Dedifferentiated amniotic fluid mesenchymal stem cell (primary cell): ENCODE measurements at regions not wholly inside any gene's neighbourhood (a gene's known extent, or its start where the extent isn't known, plus 50 kb on each side); places are given as distances from the start of the nearest gene placed in this dataset.
"Not testable (repeated sequence)": the region's sequence is repeated elsewhere in the genome, so short reads cannot be mapped to it uniquely, and the experiment has no call there.

ENCODE experiments used
- DNase-seq: peaks from one replicate; pipeline ENCODE4 v3.0.0-alpha.2; 2016; ENCODE audit errors: extremely low spot score

DNA sequence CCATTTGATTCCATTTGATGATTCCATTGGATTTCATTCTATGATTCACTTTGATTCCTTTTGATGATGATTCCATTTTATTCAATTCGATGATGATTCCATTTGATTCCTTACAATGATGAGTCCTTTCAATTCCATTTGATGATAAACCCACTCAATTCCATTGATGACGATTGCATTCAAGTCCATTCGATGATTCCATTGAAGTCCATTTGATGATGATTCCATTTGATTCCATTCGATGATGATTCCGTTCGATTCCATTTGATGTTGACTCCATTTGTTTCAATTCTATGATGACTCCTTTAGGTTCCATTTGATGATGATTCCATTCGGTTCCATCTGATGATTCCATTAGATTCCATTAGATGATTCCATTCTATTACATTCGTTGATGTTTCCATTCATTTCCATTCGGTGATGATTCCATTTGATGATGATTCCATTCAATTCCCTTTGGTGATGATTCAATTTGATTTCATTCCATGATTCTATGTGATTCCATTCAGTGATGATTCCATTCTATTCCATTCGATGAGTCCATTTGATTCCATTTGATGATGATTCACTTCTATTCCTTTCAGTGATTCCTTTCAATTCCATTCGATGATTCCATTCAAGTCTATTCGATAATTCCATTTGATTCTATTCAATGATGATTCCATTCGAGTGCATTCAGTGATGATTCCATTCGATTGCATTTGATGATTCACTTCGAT lies 1106.0 kb downstream of the RPIA start:
- DNase-seq = no peak

DNA sequence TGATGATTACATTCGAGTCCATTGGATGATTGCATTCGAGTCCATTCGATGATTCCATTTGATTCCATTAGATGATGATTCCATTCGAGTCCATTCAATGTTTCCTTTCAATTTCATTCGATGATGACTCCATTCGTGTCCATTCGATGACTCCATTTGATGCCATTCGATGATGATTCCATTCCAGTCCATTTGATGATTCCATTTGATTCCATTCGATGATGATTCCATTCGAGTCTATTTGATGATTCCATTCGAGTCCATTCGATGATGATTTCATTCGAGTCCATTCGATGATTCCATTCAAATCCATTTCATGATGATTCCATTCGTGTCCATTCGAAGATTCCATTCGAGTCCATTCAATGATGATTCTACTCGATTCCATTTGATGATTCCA lies 1109.7 kb downstream of the RPIA start:
- not testable (repeated sequence) for DNase-seq

DNA sequence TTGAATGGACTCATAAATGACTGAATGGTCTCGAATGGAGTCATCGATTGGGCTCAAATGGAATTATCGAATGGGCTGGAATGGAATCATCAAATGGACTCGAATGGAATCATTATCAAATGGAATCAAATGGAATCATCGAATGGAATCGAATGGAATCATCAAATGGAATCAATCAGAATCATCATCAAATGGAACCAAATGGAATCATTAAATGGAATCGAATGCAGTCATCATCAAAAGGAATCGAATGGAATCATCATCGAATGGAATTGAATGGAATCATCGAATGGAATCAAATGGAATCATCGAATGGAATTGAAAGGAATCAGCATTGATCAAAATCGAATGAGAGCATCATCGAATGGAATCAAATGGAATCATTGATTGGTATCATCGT lies 1114.9 kb downstream of the RPIA start:
- not testable (repeated sequence) for DNase-seq

DNA sequence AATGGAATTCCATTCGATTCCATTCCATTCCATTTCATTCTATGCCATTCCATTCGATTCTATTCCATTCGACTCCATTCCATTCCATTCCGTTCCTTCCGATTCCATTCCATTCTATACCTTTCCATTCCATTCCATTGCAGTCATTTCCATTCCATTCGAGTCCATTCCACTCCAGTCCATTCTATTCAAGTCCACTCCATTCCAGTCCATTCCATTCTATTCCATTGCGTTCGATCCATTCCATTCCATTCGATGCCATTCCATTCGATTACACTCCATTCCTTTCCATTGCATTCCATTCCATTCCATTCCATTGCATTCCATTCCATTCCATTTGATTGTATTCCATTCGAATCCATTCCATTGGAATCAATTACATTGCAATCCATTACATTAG lies 1119.8 kb downstream of the RPIA start:
- DNase-seq = no peak

DNA sequence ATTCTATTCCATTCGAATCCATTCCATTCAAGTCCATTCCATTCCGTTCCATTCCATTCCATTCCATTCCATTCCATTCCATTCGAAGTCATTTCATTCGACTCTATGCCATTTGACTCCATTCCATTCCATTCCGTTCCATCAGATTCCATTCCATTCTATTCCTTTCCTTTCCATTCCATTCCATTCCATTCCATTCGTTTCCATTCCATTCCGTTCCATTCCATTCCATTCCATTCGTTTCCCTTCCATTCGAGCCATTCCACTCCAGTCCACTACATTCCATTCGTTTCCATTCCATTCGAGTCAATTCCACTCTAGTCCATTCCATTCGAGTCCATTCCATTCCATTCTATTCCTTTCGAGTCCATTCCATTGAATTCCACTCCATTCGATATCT lies 1120.4 kb downstream of the RPIA start:
- not testable (repeated sequence) for DNase-seq

DNA sequence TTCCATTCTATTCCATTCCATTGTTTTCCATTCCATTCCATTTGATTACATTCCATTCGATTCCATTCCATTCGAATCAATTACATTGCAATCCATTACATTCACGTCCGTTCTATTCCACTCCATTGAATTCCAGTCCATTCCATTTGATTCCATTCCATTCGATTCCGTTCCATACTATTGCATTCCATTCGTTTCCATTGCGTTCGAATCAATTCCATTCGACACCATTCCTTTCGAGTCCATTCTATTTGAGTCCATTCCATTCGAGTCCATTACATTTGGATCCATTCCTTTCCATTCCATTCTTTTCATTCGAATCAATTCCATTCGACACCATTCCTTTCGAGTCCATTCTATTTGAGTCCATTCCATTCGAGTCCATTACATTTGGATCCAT lies 1122.9 kb downstream of the RPIA start:
- not testable (repeated sequence) for DNase-seq

DNA sequence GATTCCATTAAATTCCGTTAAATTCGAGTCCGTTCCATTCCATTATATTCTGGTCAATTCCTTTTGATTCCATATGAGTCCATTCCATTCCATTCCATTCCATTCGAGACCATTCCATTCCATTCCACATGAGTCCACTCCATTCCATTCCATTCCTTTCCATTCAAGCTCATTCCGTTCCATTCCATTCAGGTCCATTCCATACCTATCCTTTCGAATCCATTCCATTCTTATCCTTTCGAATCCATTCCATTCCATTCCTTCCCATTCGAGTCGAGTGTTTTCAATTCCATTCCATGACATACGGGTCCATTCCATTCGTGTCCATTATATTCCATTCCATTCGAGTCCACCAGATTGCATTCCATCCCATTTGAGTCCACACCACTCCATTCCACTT lies 1127.4 kb downstream of the RPIA start:
- DNase-seq = no peak

DNA sequence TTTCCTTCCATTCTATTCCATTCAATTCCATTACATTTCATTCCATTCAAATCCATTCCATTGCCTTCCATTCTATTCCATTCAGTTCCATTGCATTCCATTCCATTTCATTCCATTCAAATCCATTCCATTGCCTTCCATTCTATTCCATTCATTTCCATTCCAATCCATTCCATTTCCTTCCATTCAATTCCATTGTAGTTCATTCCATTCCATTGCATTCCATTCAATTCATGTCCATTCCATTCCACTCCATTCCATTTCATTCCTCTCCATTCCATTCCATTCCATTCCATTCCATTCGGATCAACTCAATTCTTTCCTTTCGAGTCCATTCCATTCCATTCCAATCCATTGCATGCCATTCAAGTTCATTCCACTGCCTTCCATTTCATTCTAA lies 1128.3 kb downstream of the RPIA start:
- DNase-seq = no peak

DNA sequence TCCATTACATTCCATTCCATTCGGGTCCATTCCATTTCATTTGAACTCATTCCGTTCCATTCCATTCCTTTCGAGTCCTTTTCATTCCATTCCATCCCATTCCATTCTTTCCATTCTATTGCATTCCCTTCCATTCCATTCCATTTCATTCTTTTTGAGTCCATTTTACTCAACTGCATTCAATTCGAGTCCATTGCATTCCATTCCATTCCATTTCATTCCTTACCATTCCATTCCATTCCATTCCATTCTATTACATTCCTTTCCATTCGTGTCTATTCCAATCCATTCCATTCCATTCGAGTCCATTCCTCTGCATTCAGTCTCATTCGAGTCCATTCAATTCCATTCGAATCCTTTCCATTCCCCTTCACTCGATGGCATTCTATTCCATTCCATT lies 1128.8 kb downstream of the RPIA start:
- no peak for DNase-seq

DNA sequence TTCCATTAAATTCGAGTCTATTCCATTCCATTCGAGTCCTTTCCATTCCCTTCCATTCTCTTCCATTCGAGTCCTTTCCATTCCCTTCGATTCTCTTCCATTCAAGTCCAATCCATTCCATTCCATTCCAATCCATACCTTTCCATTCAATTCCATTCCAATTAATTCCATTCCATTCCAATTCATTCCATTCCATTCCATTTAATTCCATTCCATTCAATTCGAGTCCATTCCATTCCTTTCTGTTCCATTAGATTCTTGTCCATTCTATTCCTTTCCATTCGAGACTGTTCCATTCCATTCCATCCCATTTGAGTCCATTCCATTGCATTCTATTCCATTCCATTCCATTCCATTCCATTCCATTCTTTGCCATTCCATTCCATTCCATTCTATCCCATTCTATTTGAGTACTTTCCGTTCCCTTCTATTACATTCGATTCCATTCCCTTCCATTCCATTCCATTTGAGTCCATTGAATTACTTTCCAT lies 1130.0 kb downstream of the RPIA start:
- no peak for DNase-seq

DNA sequence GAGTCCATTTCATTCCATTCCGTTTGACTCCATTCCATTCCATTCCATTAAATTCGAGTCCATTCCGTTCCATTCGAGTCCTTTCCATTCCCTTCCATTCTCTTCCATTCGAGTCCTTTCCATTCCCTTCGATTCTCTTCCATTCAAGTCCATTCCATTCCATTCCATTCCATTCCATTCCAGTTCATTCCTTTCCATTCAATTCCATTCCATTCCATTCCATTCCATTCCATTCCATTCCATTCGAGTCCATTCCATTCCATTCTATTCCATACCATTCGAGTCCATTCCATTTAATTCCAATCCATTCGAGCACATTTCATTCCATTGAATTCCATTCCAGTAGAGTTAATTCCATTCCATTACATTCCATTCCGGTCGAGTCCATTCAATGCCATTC lies 1130.9 kb downstream of the RPIA start:
- not testable (repeated sequence) for DNase-seq

DNA sequence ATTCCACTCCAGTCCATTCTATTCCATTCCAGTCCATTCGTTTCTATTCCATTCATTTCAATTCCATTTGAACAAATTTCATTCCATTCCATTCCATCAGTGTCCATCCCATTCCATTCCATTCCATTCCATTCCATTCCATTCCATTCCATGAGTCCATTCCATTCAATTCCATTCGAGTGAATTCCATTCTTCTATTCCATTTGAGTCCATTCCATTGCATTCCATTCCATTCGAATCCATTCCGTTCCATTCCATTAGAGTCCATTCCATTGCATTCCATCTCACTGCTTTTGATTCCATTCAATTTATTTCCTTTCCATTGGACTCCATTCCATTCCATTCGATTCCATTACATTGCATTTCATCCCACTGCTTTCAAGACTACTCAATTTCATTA lies 1132.1 kb downstream of the RPIA start:
- no peak for DNase-seq

DNA sequence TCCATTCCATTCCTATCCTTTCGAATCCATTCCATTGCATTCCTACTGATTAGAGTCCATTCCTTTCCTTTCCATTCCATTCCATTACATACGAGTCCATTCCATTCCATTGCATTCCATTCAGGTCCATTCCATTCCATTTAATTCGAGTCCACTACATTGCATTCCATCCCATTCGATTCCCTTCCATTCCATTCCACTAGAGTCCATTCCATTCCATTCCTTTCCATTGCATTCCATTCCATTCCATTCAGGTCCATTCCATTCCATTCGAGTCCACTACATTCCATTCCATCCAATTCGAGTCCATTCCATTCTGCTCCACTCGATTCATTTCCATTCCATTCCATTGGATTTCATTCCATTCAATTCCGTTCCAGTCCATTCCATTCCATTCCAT lies 1133.6 kb downstream of the RPIA start:
- no peak for DNase-seq

DNA sequence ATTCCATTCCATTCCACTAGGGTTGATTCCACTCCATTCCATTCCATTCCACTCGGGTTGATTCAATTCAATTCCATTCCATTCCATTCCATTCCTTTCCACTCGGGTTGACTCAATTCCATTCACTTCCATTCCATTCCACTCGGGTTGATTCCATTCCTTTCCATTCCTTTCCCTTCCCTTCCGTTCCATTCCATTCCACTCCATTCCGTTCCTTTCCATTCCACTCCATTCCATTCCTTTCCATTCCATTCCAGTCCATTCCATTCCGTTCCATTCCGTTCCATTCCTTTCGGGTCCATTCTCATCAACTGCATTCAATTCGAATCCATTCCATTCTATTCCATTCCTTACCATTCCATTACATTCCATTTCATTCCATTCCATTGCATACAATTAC lies 1135.3 kb downstream of the RPIA start:
- not testable (repeated sequence) for DNase-seq

DNA sequence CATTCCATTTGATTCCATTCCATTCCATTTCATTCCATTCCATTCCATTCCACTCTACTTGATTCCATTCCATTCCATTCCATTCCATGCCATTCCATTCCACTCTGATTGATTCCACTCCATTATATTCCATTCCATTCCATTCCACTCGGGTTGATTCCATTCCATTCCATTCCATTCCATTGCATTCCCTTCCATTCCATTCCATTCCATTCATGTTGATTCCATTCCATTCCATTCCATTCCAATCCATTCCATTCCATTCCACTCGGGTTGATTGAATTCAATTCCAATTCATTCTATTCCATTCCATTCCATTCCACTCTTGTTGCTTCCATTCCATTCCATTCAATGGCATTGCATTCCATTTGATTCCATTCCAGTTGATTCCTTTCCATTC lies 1136.4 kb downstream of the RPIA start:
- DNase-seq = not testable (repeated sequence)

DNA sequence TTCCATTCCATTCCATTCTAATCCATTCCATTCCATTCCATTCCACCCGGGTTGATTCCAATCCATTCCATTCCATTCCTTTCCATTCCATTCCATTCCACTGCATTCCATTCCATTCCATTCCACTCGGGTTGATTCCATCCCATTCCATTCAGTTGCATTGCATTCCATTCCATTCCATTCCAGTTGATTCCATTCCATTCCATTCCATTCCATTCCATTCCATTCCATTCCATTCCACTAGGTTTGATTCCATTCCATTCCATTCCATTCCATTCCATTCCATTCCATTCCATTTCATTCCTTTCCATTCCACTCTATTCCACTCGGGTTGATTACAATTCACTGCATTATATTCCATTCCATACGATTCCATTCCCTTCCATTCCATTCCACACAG lies 1136.9 kb downstream of the RPIA start:
- not testable (repeated sequence) for DNase-seq

DNA sequence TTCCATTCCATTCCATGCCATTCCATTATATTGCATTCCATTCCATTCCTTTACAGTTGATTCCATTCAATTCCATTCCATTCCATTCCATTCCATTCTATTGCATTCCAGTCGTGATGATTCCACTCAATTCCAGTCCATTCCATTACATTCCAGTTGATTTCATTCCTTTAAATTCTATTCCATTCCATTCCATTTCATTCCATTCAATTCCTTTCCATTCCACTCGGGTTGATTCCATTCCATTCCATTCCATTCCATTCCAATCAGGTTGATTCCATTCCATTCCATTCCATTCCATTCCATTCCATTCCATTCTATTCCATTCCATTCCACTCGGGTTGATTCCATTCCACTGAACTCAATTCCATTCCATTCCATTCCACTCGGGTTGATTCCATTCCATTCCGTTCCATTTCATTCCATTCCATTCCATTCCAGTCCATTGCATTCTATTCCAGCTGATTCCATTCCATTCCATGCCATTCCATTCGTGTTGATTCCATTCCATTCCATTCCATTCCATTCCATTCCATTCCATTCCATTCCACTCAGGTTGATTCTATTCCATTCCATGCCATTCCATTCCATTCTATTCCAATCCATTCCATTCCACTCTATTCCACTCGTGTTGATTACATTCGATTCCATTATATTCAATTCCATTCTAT lies 1137.6 kb downstream of the RPIA start:
- not testable (repeated sequence) for DNase-seq

DNA sequence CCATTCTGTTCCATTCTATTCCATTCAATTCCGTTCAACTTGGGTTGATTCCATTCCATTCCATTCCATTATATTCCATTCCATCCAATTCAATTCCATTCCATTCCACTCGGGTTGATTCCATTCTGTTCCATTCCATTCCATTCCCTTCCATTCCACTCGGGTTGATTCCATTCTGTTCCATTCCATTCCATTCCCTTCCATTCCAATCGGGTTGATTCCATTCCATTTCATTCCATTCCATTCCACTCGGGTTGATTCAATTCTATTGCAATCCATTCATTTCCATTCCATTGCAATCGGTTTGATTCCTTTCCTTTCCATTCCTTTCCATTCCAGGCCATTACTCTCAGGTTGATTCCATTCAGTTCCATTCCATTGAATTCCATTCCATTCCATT lies 1138.4 kb downstream of the RPIA start:
- no peak for DNase-seq

DNA sequence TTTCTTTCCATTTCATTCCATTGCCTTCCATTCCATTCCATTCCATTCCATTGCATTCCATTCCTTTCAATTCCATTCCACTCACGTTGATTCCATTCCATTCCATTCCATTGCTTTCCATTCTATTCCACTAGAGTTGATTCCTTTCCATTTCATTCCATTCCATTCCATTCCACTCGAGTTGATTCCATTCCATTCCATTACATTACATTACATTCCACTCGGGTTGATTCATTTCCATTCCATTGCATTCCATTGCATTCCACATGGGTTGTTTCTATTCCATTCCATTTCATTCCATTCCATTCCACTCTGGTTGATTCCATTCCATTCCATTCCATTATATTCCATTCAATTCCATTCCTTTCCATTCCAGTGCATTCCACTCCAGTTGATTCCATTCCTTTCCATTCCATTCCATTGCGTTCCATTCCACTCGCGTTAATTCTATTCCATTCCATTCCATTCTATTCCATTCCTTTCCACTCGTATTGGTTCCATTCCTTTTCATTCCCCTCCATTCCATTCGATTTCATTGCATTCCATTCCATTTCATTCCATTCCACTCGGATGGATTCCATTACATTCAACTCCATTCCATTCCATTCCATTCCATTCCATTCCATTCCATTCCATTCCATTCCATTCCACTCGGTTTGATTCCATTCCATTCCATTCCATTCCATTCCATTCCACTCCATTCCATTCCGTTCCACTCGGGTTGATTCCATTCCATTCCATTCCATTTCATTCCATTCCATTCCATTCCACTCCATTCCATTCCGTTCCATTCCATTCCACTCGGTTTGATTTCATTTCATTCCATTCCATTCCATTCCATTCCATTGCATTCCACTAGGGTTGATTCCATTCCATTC lies 1139.1 kb downstream of the RPIA start:
- not testable (repeated sequence) for DNase-seq

DNA sequence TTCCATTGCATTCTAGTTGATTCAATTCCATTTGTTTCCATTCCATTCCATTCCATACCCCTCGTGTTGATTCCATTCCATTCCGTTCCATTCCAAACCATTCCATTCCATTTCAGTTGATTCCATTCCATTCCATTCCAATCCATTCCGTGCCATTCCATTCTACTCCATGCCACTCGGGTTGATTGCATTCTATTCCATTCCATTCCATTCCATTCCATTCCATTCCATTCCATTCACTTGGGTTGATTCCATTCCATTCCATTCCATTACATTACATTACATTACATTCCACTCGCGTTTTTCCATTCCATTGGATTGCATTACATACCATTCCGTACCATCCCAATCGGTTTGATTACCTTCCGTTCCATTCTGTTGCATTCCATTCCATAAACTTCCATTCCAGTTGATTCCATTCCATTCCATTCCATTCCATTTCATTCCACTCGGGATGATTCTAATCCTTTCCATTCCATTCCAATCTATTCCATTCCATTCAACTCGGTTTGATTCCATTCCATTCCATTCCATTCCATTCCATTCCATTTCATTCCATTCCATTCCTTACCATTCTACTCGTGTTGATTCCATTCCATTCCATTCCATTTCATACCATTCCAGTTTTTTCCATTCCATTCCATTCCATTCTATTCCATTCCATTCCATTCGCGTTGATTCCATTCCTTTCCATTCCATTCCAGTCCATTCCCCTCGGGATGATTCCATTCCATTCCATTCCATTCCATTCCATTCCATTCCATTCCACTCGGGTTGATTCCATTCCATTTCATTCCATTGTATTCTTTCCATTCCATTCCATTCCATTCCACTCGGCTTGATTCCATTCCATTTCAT lies 1140.4 kb downstream of the RPIA start:
- no peak for DNase-seq

DNA sequence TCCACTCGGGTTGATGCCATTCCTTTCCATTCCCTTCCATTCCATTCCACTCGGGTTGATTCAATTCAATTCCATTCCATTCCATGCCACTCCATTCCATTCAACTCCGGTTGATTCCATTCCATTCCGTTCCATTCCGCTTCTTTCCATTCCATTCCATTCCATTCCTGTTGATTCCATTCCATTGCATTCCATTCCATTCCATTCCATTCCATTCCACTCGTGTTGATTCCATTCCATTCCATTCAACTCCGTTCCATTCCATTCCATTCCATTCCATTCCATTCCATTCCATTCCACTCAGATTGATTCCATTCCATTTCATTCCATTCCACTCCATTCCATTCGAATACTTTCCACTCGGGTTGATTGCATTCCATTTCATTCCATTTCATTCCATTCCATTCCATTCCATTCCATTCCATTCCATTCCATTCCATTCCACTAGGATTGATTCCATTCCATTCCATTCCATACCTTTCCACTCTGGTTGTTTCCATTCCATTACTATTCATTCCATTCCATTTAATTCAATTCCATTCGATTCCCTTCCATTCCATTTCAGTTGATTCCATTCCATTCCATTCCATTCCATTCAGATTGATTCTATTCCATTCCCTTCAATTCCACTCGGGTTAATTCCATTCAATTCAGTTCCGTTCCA lies 1141.8 kb downstream of the RPIA start:
- no peak for DNase-seq
